SK-N-SH treated with all-trans-retinoic acid at 6 μM for 48 hours (cell line): ENCODE measurements at regions not wholly inside any gene's neighbourhood (a gene's known extent, or its start where the extent isn't known, plus 50 kb on each side); places are given as distances from the start of the nearest gene placed in this dataset.

ENCODE experiments used
- ESRRG ChIP-seq: fragments of 250-450 bp; sonication (Bioruptor Pico); IDR thresholded peaks from 2 replicates; pipeline ENCODE4 v1.6.1; 2021; ENCODE audit warnings: mild to moderate bottlenecking
- ISL1 ChIP-seq: fragments of 250-450 bp; sonication (Bioruptor Pico); IDR thresholded peaks from 2 replicates; pipeline ENCODE4 v2.1.2; 2022; ENCODE audit warnings: mild to moderate bottlenecking, moderate library complexity
- PATZ1 ChIP-seq: fragments of 250-450 bp; sonication (Bioruptor Pico); IDR thresholded peaks from 2 replicates; pipeline ENCODE4 v1.8.0; 2020; ENCODE audit warnings: mild to moderate bottlenecking, moderate library complexity, borderline replicate concordance
- ZFP3 ChIP-seq: fragments of 250-450 bp; sonication (Bioruptor Pico); IDR thresholded peaks from 2 replicates; pipeline ENCODE4 v1.5.0; 2020; ENCODE audit warnings: mild to moderate bottlenecking, moderate library complexity
- ZFP30 ChIP-seq: fragments of 450-650 bp; formaldehyde crosslinking; IDR thresholded peaks from 2 replicates; pipeline ENCODE4 v1.5.0; 2022; ENCODE audit warnings: mild to moderate bottlenecking, moderate library complexity
- ZNF70 ChIP-seq: fragments of 450-650 bp; formaldehyde crosslinking; IDR thresholded peaks from 2 replicates; pipeline ENCODE4 v1.5.0; 2020; ENCODE audit warnings: mild to moderate bottlenecking, moderate library complexity

- TF ChIP-seq PATZ1 (CRISPR knock-in tag), result no peak
- TF ChIP-seq ZFP3, result no peak
- no peak for TF ChIP-seq ESRRG
- TF ChIP-seq ZFP30 (CRISPR knock-in tag), result no peak
- TF ChIP-seq ISL1 (CRISPR knock-in tag), result no peak
- no peak for TF ChIP-seq ZNF70 (CRISPR knock-in tag)
Observed at GRCh38 chr5:120789918-120790317, 325.8 kb downstream of the PRR16 start.
